ENCODE measurements at regions not wholly inside any gene's neighbourhood (a gene's known extent, or its start where the extent isn't known, plus 50 kb on each side); places are given as distances from the start of the nearest gene placed in this dataset.

GRCh38 chr2:129117434-129117833 is 798.8 kb upstream of the HS6ST1 start:
- no peak for DNase-seq

GRCh38 chr2:129118296-129118695 is 799.6 kb upstream of the HS6ST1 start:
- no peak for DNase-seq

- DNase-seq: no peak
These were observed 810.4 kb upstream of the HS6ST1 start for GRCh38 chr2:129129087-129129486.

- no peak for DNase-seq
These were observed 815.3 kb upstream of the HS6ST1 start for GRCh38 chr2:129133692-129134641.

GRCh38 chr2:129135017-129135416 is 816.3 kb upstream of the HS6ST1 start:
- no peak for DNase-seq

- DNase-seq: no peak
These were observed 820.7 kb upstream of the HS6ST1 start for GRCh38 chr2:129139380-129139779.

GRCh38 chr2:129142465-129142864 is 823.8 kb upstream of the HS6ST1 start:
- no peak for DNase-seq

- no peak for DNase-seq
These were observed 825.6 kb upstream of the HS6ST1 start for GRCh38 chr2:129144082-129144791.

GRCh38 chr2:129152514-129152913 is 827.0 kb upstream of the RAB6C start:
- DNase-seq: no peak

GRCh38 chr2:129160879-129161278 is 818.6 kb upstream of the RAB6C start:
- peak; percentile 7 for DNase-seq

GRCh38 chr2:129164220-129164949 is 815.1 kb upstream of the RAB6C start:
- DNase-seq: no peak

GRCh38 chr2:129165006-129165405 is 814.5 kb upstream of the RAB6C start:
- DNase-seq: no peak

GRCh38 chr2:129167456-129167855 is 812.0 kb upstream of the RAB6C start:
- DNase-seq: no peak

GRCh38 chr2:129170570-129170969 is 808.9 kb upstream of the RAB6C start:
- no peak for DNase-seq

- no peak for DNase-seq
These were observed 805.3 kb upstream of the RAB6C start for GRCh38 chr2:129174143-129174542.

- no peak for DNase-seq
These were observed 804.4 kb upstream of the RAB6C start for GRCh38 chr2:129175051-129175450.

- DNase-seq: no peak
These were observed 803.1 kb upstream of the RAB6C start for GRCh38 chr2:129176375-129176774.

GRCh38 chr2:129178356-129178755 is 801.1 kb upstream of the RAB6C start:
- DNase-seq: no peak

- no peak for DNase-seq
These were observed 800.3 kb upstream of the RAB6C start for GRCh38 chr2:129179199-129179598.

- DNase-seq: no peak
These were observed 799.2 kb upstream of the RAB6C start for GRCh38 chr2:129180124-129180716.

GRCh38 chr2:129181433-129181832 is 798.0 kb upstream of the RAB6C start:
- DNase-seq: no peak

- DNase-seq: no peak
These were observed 797.5 kb upstream of the RAB6C start for GRCh38 chr2:129181963-129182362.

GRCh38 chr2:129187343-129187742 is 792.1 kb upstream of the RAB6C start:
- DNase-seq: no peak

Measured in GDM1 (cell line).